OCI-LY1 (cell line): ENCODE measurements at regions not wholly inside any gene's neighbourhood (a gene's known extent, or its start where the extent isn't known, plus 50 kb on each side); places are given as distances from the start of the nearest gene placed in this dataset.

Experiments
- CTCF ChIP-seq: fragments of 200-600 bp; sonication (generic), shearing (Covaris generic); IDR thresholded peaks from 2 replicates; pipeline ENCODE4 v1.5.1; 2017; ENCODE audit warnings: mild to moderate bottlenecking, antibody characterized with exemption, low read length, moderate library complexity, mixed read lengths
- EZH2 ChIP-seq: fragments of 200-600 bp; sonication (generic), shearing (Covaris generic); IDR thresholded peaks from 2 replicates; pipeline ENCODE4 v1.8.0; 2017; ENCODE audit warnings: borderline replicate concordance, mixed run types, mild to moderate bottlenecking, antibody characterized with exemption, low read length, moderate library complexity, mixed read lengths

DNA sequence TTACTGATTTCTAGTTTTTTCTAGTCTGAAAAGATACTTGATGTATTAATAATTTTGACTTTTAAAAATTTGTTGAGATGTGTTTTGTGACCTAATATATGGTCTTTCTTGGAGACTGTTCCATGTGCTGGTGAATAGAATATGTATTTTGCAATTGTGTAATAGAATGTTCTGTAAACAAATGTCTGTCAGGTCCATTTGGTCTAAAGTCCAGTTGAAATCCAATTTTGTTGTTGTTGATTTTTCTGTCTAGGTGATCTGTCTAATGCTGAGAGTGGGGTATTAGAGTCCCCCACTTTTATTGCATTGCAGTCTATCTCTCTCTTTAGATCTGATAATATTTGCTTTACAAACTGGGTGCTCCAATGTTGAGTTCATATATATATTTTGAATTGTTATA lies 175.8 kb downstream of the RPAP3 start:
- TF ChIP-seq CTCF (no peak), EZH2 (no peak)
